GM23248 (cell line): ENCODE measurements at regions not wholly inside any gene's neighbourhood (a gene's known extent, or its start where the extent isn't known, plus 50 kb on each side); places are given as distances from the start of the nearest gene placed in this dataset.

Source experiments
- DNase-seq: peaks from one replicate; pipeline ENCODE4 v3.0.0-alpha.2; 2015
- H2AFZ ChIP-seq: fragments of 200-600 bp; sonication (generic); 2 replicates; pipeline ENCODE4 v1.6.1; 2016; ENCODE audit warnings: antibody characterized with exemption
- H3F3A ChIP-seq: fragments of 200-600 bp; sonication (generic); 2 replicates; pipeline ENCODE4 v1.6.1; 2016; ENCODE audit warnings: mild to moderate bottlenecking, antibody characterized with exemption, mixed run types; ENCODE audit not compliant: insufficient read depth
- H3K27ac ChIP-seq: fragments of 200-600 bp; sonication (generic); 2 replicates; pipeline ENCODE4 v1.5.1; 2016; ENCODE audit warnings: mild to moderate bottlenecking
- H3K27me3 ChIP-seq: fragments of 200-600 bp; sonication (generic); replicated peaks from 2 replicates; pipeline ENCODE4 v1.6.1; 2016; ENCODE audit warnings: mild to moderate bottlenecking; ENCODE audit not compliant: insufficient read depth
- H3K36me3 ChIP-seq: fragments of 200-600 bp; sonication (generic); 2 replicates; pipeline ENCODE4 v1.6.1; 2016; ENCODE audit warnings: low read depth, mild to moderate bottlenecking
- H3K4me1 ChIP-seq: fragments of 200-600 bp; sonication (generic); 2 replicates; pipeline ENCODE4 v1.6.1; 2016; ENCODE audit warnings: mild to moderate bottlenecking; ENCODE audit not compliant: insufficient read depth
- H3K4me2 ChIP-seq: fragments of 200-600 bp; sonication (generic); one replicate; pipeline ENCODE4 v1.6.1; 2016; ENCODE audit warnings: mild to moderate bottlenecking; ENCODE audit not compliant: unreplicated experiment
- H3K4me3 ChIP-seq: fragments of 200-600 bp; sonication (generic); 2 replicates; pipeline ENCODE4 v1.5.1; 2016; ENCODE audit warnings: mild to moderate bottlenecking
- H3K79me2 ChIP-seq: fragments of 200-600 bp; sonication (generic); 2 replicates; pipeline ENCODE4 v1.6.1; 2016; ENCODE audit warnings: mild to moderate bottlenecking; ENCODE audit not compliant: insufficient read depth
- H3K9ac ChIP-seq: fragments of 200-600 bp; sonication (generic); 2 replicates; pipeline ENCODE4 v1.6.1; 2016; ENCODE audit warnings: mild to moderate bottlenecking
- H3K9me2 ChIP-seq: fragments of 200-600 bp; sonication (generic); 2 replicates; pipeline ENCODE4 v1.6.1; 2016; ENCODE audit warnings: mixed run types, mild to moderate bottlenecking, moderate library complexity; ENCODE audit not compliant: insufficient read depth
- H3K9me3 ChIP-seq: fragments of 200-600 bp; sonication (generic); one replicate; pipeline ENCODE4 v1.6.1; 2017; ENCODE audit warnings: low read depth
- H4K20me1 ChIP-seq: fragments of 200-600 bp; sonication (generic); 2 replicates; pipeline ENCODE4 v1.6.0; 2016; ENCODE audit not compliant: insufficient read depth
- EZH2 ChIP-seq: fragments of 200-600 bp; sonication (generic); IDR thresholded peaks from 2 replicates; pipeline ENCODE4 v1.6.1; 2018; ENCODE audit warnings: antibody characterized with exemption, mild to moderate bottlenecking; ENCODE audit not compliant: insufficient read depth, poor library complexity, severe bottlenecking
- EZH2phosphoT487 ChIP-seq: fragments of 200-600 bp; sonication (generic); IDR thresholded peaks from 2 replicates; pipeline ENCODE4 v1.6.1; 2018; ENCODE audit warnings: antibody characterized with exemption, moderate library complexity, mild to moderate bottlenecking, low read depth; ENCODE audit not compliant: insufficient read depth
- WGBS, 2 experiments: methylation state at CpG; one replicate each; pipeline ENCODE4 v1.1.6; 2015 to 2017; ENCODE audit warnings: low lambda C conversion rate in 2 of 2, low coverage in 1 of 2; ENCODE audit errors: missing lambda C conversion rate in 2 of 2; 5-methylcytosine and 5-hydroxymethylcytosine counted together
- in situ Hi-C: fragments of 300-500 bp; cut with MboI; formaldehyde crosslinking; loops from 2 replicates; pipeline ENCODE4 v1.15.0; 2020

DNA sequence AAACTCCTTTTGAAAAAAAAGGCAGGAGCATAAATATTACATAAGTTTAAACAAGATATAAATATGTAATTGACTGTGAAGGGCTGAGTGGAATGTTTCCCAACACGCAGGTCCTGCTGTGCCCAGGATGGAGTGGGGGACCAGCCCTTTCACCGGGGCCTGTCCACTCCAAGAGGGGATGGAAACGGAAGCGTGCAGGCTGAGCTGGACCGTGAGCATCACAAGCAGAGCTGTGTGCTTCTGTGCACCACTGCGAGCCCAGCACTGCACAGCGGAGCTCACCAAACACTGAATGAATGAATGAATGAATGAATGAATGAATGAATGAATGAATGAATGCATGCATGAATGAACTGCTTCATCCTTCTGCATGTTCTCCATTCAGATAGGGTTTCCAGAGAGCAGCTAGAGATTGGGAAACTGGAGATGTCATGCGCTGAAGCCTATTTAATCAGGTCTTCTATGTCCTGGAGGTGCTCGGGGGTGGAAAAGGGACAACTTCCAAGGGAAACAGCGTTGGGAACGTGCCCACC is 157.7 kb downstream of the ANKRD60 start:
- Histone ChIP-seq H3K9ac (no peak overlapping the region), H3K9me3 (no peaks in the 10 kb centered on the region), H3K27ac (no peak overlapping the region), H3K36me3 (no peaks in the 10 kb centered on the region), H3K79me2 (no peaks in the 10 kb centered on the region), H3K4me2 (no peak overlapping the region), H3K4me3 (no peak overlapping the region), H3K4me1 (peaks cover 17% of the 10 kb centered on the region), H3F3A (peaks cover 25% of the 10 kb centered on the region), H2AFZ (no peak overlapping the region), H4K20me1 (no peaks in the 10 kb centered on the region), H3K27me3 (no peaks in the 10 kb centered on the region), H3K9me2 (no peaks in the 10 kb centered on the region)
- TF ChIP-seq EZH2phosphoT487 (no peak), EZH2 (no peak)
- WGBS, 2 experiments: 83% methylated on average over 11 of the region's 11 CpGs
- in situ Hi-C loops: no loop called here
- DNase-seq: no peak

GRCh38 chr20:58069796-58070663 is 158.4 kb downstream of the ANKRD60 start:
- Histone ChIP-seq H3F3A (peaks cover 27% of the 10 kb centered on the region), H3K9ac (no peak overlapping the region), H3K9me3 (no peaks in the 10 kb centered on the region), H2AFZ (no peak overlapping the region), H3K9me2 (no peaks in the 10 kb centered on the region), H3K36me3 (no peaks in the 10 kb centered on the region), H4K20me1 (no peaks in the 10 kb centered on the region), H3K4me3 (no peak overlapping the region), H3K27ac (no peak overlapping the region), H3K27me3 (no peaks in the 10 kb centered on the region), H3K4me2 (no peak overlapping the region), H3K4me1 (peaks cover 19% of the 10 kb centered on the region), H3K79me2 (no peaks in the 10 kb centered on the region)
- TF ChIP-seq EZH2phosphoT487 (no peak), EZH2 (no peak)
- DNase-seq: no peak
- in situ Hi-C loops: no loop called here
- 89 to 90% methylated on average over 16 of the region's 16 CpGs for WGBS, 2 experiments

GRCh38 chr20:58069207-58069606 is 159.2 kb downstream of the ANKRD60 start:
- Histone ChIP-seq H3K9me3 (no peaks in the 10 kb centered on the region), H3K4me2 (no peak overlapping the region), H3K9ac (no peak overlapping the region), H3K27ac (no peak overlapping the region), H3K27me3 (no peaks in the 10 kb centered on the region), H3K4me3 (no peak overlapping the region), H3K36me3 (no peaks in the 10 kb centered on the region), H3F3A (peaks cover 23% of the 10 kb centered on the region), H2AFZ (no peak overlapping the region), H4K20me1 (no peaks in the 10 kb centered on the region), H3K79me2 (no peaks in the 10 kb centered on the region), H3K9me2 (no peaks in the 10 kb centered on the region), H3K4me1 (peaks cover 11% of the 10 kb centered on the region)
- in situ Hi-C loops: no loop called here
- DNase-seq: no peak
- TF ChIP-seq EZH2 (no peak), EZH2phosphoT487 (no peak)
- 93% methylated on average over 12 of the region's 12 CpGs for WGBS, 2 experiments

DNA sequence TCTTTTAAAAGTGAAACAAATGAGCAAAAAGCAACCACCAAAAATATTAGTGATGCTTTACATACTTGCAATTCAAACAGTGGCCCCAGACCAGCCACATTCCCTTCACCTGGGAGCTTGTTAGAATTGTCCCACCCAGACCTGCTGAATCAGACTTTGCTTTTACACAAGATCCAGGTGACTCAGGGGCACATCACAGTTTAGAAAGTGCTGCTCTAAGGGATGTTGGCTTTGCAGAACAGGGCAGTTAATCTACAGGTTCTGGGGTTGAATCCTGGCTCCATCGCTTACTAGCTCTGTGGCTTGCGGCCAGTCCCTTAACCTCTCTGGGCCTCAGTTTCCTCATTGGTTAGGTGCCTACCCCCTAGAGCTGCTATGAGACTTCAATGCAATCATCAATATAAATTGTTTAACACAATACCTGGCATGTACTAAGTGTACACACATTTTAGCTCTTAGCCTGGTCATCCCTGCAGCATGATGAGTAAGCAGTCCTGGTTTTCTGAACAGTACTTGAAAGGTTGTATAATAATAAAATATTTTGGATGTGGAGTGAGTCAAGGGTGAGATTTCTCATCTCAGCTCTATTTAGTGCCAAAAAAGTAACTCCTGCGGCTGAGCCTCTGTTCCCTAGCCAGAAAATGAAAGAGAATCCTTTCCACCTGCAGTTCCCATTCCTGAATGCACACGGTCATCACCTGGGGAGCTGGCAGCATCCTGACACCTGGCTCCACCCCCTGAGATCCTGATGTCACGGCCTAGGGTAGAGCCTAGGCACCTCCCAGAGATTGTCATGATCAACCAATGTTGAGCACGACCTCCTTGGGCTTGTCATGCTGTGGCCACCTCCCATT is 162.7 kb downstream of the ANKRD60 start:
- no peak for TF ChIP-seq EZH2
- no peak for TF ChIP-seq EZH2phosphoT487
- H3K4me3 ChIP-seq: no peak overlapping the region
- peaks cover 7% of the 10 kb centered on the region for H3K4me1 ChIP-seq
- no peaks in the 10 kb centered on the region for H3K27me3 ChIP-seq
- in situ Hi-C loops: no loop called here
- H3K9me3 ChIP-seq: peaks cover 5% of the 10 kb centered on the region
- H4K20me1 ChIP-seq: no peaks in the 10 kb centered on the region
- 53 to 61% methylated on average over 6 of the region's 6 CpGs for WGBS, 2 experiments
- peak; percentile 86 for DNase-seq
- H3K36me3 ChIP-seq: no peaks in the 10 kb centered on the region
- 0 out of 2 replicates have a peak overlapping the region, but pooled peaks have one; percentile 21 for H3K27ac ChIP-seq
- peak overlapping the region; percentile 24 for H3K4me2 ChIP-seq
- H3F3A ChIP-seq: peaks cover 15% of the 10 kb centered on the region
- H2AFZ ChIP-seq: no peak overlapping the region
- H3K9me2 ChIP-seq: no peaks in the 10 kb centered on the region
- H3K9ac ChIP-seq: no peak overlapping the region
- no peaks in the 10 kb centered on the region for H3K79me2 ChIP-seq
